Superior temporal gyrus (tissue), 1 donor: ENCODE measurements at regions not wholly inside any gene's neighbourhood (a gene's known extent, or its start where the extent isn't known, plus 50 kb on each side); places are given as distances from the start of the nearest gene placed in this dataset.

Experiments
- DNase-seq: peaks from one replicate; pipeline ENCODE4 v3.0.0-alpha.2; 2016; ENCODE audit errors: extremely low spot score

GRCh38 chr1:61627365-61627764 is 97.6 kb downstream of the TM2D1 start:
- DNase-seq = no peak

- no peak for DNase-seq
Observed at GRCh38 chr1:61626816-61627215, 98.1 kb downstream of the TM2D1 start.

GRCh38 chr1:61623852-61624251 is 101.1 kb downstream of the TM2D1 start:
- DNase-seq = no peak

- no peak for DNase-seq
Observed at GRCh38 chr1:61620536-61620935, 104.4 kb downstream of the TM2D1 start.

GRCh38 chr1:61618755-61619154 is 106.2 kb downstream of the TM2D1 start:
- DNase-seq = no peak

- DNase-seq = no peak
Observed at GRCh38 chr1:61618193-61618592, 106.7 kb downstream of the TM2D1 start.

GRCh38 chr1:61616830-61617229 is 108.1 kb downstream of the TM2D1 start:
- no peak for DNase-seq

GRCh38 chr1:61612602-61613001 is 112.3 kb downstream of the TM2D1 start:
- no peak for DNase-seq

GRCh38 chr1:61609040-61609439 is 115.9 kb downstream of the TM2D1 start:
- DNase-seq = no peak

GRCh38 chr1:61607448-61607847 is 117.5 kb downstream of the TM2D1 start:
- no peak for DNase-seq

GRCh38 chr1:61606448-61607312 is 118.3 kb downstream of the TM2D1 start:
- DNase-seq = peak; percentile 17

GRCh38 chr1:61605607-61606321 is 119.2 kb downstream of the TM2D1 start:
- no peak for DNase-seq

- DNase-seq = no peak
Observed at GRCh38 chr1:61604684-61605083, 120.3 kb downstream of the TM2D1 start.

GRCh38 chr1:61604261-61604660 is 120.7 kb downstream of the TM2D1 start:
- DNase-seq = no peak

- DNase-seq = no peak
Observed at GRCh38 chr1:61602663-61603062, 122.3 kb downstream of the TM2D1 start.

- no peak for DNase-seq
Observed at GRCh38 chr1:61597601-61598000, 127.3 kb downstream of the TM2D1 start.

GRCh38 chr1:61593331-61593730 is 131.6 kb downstream of the TM2D1 start:
- DNase-seq = no peak

- no peak for DNase-seq
Observed at GRCh38 chr1:61591351-61591750, 133.6 kb downstream of the TM2D1 start.

GRCh38 chr1:61588736-61589672 is 135.9 kb downstream of the TM2D1 start:
- DNase-seq = no peak

GRCh38 chr1:61585714-61586113 is 139.2 kb downstream of the TM2D1 start:
- no peak for DNase-seq

- no peak for DNase-seq
Observed at GRCh38 chr1:61583703-61584102, 141.2 kb downstream of the TM2D1 start.

GRCh38 chr1:61581251-61581650 is 143.7 kb downstream of the TM2D1 start:
- no peak for DNase-seq
